Fibroblast of gingiva (primary cell): ENCODE measurements at regions not wholly inside any gene's neighbourhood (a gene's known extent, or its start where the extent isn't known, plus 50 kb on each side); places are given as distances from the start of the nearest gene placed in this dataset.
"Not testable (repeated sequence)": the region's sequence is repeated elsewhere in the genome, so short reads cannot be mapped to it uniquely, and the experiment has no call there.

Experiments
- DNase-seq: peaks from one replicate; pipeline ENCODE4 v3.0.0-alpha.2; 2011; ENCODE audit warnings: low read depth

GRCh38 chrY:7415157-7415633 lies 503.6 kb upstream of the AMELY start:
- peak; percentile 90 for DNase-seq

GRCh38 chrY:7390056-7390455 lies 478.5 kb upstream of the AMELY start:
- peak; percentile 1 for DNase-seq

GRCh38 chrY:7382988-7383387 lies 471.4 kb upstream of the AMELY start:
- DNase-seq = peak; percentile 44

GRCh38 chrY:7377091-7377490 lies 465.5 kb upstream of the AMELY start:
- no peak for DNase-seq

- DNase-seq = not testable (repeated sequence)
Observed at GRCh38 chrY:7374485-7374884, 462.9 kb upstream of the AMELY start.

GRCh38 chrY:7371953-7372352 lies 460.4 kb upstream of the AMELY start:
- not testable (repeated sequence) for DNase-seq

- DNase-seq = not testable (repeated sequence)
Observed at GRCh38 chrY:7371026-7371425, 459.5 kb upstream of the AMELY start.

GRCh38 chrY:7359520-7359919 lies 448.0 kb upstream of the AMELY start:
- DNase-seq = no peak

GRCh38 chrY:7358103-7358752 lies 446.7 kb upstream of the AMELY start:
- DNase-seq = no peak

GRCh38 chrY:7355891-7356290 lies 444.3 kb upstream of the AMELY start:
- peak; percentile 78 for DNase-seq

- DNase-seq = peak; percentile 38
Observed at GRCh38 chrY:7344661-7345060, 433.1 kb upstream of the AMELY start.

GRCh38 chrY:7343261-7343660 lies 431.7 kb upstream of the AMELY start:
- DNase-seq = no peak

GRCh38 chrY:7342732-7343131 lies 431.2 kb upstream of the AMELY start:
- DNase-seq = not testable (repeated sequence)

GRCh38 chrY:7339391-7340087 lies 428.0 kb upstream of the AMELY start:
- DNase-seq = no peak

- no peak for DNase-seq
Observed at GRCh38 chrY:7336023-7336873, 424.7 kb upstream of the AMELY start.

- no peak for DNase-seq
Observed at GRCh38 chrY:7334449-7334848, 422.9 kb upstream of the AMELY start.

- no peak for DNase-seq
Observed at GRCh38 chrY:7326296-7327246, 415.0 kb upstream of the AMELY start.

- DNase-seq = no peak
Observed at GRCh38 chrY:7325531-7325930, 414.0 kb upstream of the AMELY start.

GRCh38 chrY:7320751-7321150 lies 409.2 kb upstream of the AMELY start:
- DNase-seq = peak; percentile 2

GRCh38 chrY:7320171-7320570 lies 408.6 kb upstream of the AMELY start:
- not testable (repeated sequence) for DNase-seq

GRCh38 chrY:7318122-7318521 lies 406.6 kb upstream of the AMELY start:
- DNase-seq = no peak

GRCh38 chrY:7317571-7317970 lies 406.0 kb upstream of the AMELY start:
- no peak for DNase-seq
